NK-92 treated with Interleukin-12 subunit alpha and Interleukin-12 subunit beta, amount 100 ng/mL, for 24 hours (cell line): ENCODE measurements at regions not wholly inside any gene's neighbourhood (a gene's known extent, or its start where the extent isn't known, plus 50 kb on each side); places are given as distances from the start of the nearest gene placed in this dataset.

ENCODE experiments used
- DNase-seq: peaks from one replicate; lab custom pipeline; 2025; lab: John Stamatoyannopoulos, UW

- no peak for DNase-seq
Measured at GRCh38 chr12:132439333-132439904, 50.5 kb upstream of the FBRSL1 start.

DNA sequence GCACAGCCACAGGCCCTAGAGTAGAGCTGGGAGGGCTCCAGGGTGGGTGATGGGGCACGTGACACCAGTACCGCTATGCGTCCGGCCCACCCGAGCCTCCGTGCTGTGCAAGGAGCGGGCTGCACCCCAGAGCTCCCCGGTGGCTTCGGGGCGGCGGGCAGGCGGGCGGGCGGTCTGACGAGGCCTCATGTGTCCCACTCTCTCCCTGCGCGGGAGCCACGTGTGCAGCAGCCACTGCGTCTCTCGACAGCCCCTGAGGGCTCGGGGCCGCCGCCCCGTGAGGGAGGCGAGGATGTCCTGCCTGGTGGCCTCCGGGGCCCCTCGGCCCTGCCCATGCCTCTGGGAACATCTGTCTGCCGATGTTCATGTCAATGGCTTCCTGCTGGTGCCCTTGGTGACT is 51.2 kb upstream of the FBRSL1 start:
- DNase-seq, result no peak

- no peak for DNase-seq
Measured at GRCh38 chr12:132437943-132438700, 51.8 kb upstream of the FBRSL1 start.

DNA sequence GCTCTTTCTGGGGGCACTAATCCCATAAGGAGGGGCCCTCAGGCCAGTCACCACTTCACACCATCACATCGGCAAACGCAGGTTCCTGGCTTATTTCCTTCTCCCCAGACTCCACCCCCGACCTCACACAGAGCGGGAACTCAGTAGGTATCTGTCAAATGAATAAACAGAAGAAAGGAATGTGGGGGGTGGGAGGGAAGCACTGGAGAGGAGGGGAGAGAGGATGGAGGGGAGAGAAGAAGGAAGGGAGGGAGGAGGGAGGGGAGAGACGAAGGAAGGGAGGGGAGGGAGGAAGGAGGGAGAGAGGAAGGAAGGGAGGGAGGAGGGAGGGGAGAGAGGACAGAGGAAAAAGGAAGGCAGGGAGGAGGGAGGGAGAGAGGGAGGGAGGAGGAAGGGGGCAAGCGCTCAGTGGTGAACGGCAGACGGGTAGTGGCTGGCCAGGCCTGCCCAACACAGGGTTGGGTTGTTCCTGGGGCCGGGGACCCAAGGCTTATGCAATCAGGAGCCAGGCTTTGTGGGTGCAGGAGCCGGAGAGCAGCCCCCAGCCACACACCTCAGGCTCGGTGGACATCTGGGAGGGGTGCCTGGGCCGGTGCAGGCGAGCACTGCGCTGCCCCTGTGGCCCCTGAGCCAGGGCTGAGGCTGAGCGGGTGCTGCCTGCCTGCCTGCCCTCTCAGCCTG is 52.6 kb upstream of the FBRSL1 start:
- no peak for DNase-seq

GRCh38 chr12:132436791-132437251 is 53.1 kb upstream of the FBRSL1 start:
- no peak for DNase-seq

- no peak for DNase-seq
Measured at GRCh38 chr12:132435486-132436187, 54.3 kb upstream of the FBRSL1 start.

- DNase-seq, result no peak
Measured at GRCh38 chr12:132433641-132434395, 56.1 kb upstream of the FBRSL1 start.

DNA sequence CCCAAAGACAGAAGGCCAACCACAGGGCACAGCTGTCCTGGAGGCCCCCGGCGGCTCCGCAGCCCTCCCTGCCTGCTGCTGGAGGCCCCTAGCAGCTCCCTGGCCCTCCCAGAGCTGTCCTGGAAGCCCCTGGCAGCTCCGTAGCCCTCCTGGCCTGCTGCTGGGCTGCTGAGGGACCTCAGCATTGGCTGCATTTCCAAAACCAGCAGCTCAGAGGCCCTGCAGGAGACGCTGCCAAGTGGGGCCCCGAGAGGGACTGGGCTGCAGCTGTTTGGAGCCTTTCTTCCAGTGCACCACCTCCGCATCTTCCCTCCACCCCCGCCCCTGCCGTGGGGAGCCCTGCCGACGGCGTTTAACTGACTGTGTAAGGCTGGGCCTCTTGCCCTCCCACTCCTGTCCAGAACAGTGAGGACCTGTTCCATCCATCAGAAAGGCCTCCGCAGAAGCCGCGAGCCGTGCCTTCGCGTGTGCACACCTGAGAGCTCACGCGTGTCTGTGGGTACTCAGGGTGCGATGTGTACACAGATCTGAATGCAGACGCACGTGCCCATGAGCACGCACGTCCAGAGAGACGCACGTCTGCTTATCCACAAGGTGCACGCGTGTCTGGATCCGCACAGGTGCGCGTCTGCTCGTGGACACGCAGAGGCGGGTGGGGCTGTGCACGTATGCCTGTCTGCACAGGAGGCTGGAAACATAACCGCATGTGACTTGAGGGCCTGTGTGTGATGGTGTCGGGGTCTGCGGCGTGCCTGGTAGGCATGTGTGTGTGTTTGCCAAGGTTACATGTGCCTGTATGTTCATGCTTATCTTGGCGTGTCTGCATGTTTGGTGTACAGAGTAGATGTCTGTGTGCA is 57.0 kb upstream of the FBRSL1 start:
- no peak for DNase-seq

DNA sequence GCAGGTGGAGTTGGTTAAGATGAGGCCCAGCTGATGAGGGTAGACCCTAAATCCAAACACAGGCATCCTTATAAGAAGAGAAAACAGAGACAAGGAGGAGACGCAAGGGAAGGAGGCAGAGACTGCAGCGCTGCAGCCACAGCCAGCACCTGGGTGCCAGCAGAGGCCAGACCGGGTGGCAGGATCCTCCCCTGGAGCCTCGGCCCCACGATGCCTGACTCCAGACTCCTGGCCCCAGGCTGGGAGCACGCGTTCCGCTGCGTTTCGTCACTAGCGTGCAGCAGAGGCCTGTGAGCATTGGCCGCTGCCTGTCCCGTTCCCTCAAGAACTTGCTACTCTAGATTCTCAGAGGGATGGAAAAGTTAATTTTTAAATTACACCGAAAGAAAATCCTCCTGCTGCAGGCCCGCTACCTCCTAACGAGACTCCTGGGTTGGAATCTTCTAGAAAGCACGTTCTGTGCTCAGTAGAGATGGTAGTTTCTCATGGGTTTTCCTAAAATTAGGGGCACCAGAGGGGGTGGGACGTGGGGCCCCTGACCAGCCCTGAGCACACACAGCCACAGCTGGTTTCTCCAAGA is 57.7 kb upstream of the FBRSL1 start:
- no peak for DNase-seq

- DNase-seq, result no peak
Measured at GRCh38 chr12:132430838-132431774, 58.8 kb upstream of the FBRSL1 start.

DNA sequence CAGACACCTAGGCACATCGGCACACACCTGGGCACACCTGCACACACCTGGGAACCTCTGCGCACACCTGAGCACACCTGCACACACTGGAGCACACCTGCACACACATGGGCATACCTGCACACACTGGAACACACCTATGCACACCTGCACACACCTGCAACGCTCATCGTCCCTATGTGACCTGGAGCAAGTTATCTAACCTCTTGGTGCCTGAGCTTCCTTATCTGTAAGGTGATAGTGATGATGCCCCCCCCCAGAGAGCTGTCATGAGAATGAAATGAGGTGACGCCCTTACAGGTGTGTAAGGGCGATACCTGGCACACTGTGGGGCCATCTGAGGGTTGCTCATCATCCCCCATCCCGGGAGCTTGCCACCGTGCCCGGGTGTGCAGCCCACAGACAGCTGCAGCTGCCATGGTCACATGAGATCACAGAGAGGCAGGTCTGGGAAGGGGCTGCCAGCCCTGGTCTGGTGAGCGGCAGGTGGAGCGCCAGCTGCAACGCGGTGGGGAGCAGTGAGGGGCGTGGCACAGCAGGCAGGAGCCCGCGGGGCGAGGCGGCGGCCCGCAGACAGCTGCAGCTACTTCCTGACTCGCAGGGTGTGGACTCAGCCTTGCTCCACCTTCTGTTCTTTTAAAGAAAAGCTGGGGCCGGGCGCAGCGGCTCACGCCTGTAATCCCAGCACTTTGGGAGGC is 59.9 kb upstream of the FBRSL1 start:
- DNase-seq, result no peak

GRCh38 chr12:132429602-132429945 is 60.4 kb upstream of the FBRSL1 start:
- no peak for DNase-seq

GRCh38 chr12:132428936-132429601 is 60.9 kb upstream of the FBRSL1 start:
- no peak for DNase-seq

- DNase-seq, result no peak
Measured at GRCh38 chr12:132427999-132428935, 61.7 kb upstream of the FBRSL1 start.

DNA sequence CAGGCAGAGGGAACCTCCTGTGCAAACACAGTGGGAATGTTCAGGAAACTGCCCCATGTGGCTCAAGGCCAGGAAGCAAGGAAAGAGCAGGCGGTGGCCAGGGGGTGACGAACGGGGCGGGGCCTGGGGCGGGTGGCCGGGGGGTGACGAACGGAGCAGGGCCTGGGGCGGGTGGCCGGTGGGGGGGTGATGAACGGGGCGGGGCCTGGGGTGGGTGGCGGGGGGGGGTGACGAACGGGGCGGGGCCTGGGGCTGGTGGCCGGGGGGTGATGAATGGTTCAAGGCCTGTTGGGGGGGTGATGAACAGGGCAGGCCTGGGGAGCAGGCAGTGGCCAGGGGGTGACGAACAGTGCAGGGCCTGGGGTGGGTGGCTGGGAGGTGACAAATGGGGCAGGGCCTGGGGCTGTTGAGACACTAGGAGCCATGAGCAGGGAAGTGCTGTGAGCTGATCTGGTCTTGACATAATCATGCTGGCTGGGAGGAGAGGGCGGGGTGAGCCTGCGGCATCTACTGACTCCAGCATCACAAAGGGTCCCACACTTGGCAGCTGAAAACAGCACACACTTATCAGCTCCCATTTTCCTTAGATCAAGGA is 62.7 kb upstream of the FBRSL1 start:
- no peak for DNase-seq

GRCh38 chr12:132426349-132427173 is 63.4 kb upstream of the FBRSL1 start:
- no peak for DNase-seq
